ENCODE measurements at regions not wholly inside any gene's neighbourhood (a gene's known extent, or its start where the extent isn't known, plus 50 kb on each side); places are given as distances from the start of the nearest gene placed in this dataset.

DNA sequence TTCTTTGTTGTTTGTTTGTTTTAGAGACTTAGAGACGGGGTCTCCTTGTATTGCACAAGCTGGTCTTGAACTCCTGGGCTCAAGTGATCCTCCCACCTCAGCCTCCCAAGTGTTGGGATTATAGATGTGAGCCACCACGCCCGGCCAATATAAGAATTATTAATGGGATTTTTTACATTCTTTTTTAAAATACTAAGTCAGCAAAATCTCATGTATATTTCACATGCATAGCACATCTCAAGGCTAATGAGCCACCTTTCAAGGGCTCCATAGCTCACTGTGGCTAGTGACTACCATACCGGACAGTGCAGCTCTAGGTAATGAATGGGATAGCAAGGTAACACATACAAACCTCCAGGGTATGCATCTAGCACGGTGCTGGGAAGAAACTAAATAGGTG lies 361.4 kb downstream of the SAMD5 start:
- DNase-seq: no peak

DNA sequence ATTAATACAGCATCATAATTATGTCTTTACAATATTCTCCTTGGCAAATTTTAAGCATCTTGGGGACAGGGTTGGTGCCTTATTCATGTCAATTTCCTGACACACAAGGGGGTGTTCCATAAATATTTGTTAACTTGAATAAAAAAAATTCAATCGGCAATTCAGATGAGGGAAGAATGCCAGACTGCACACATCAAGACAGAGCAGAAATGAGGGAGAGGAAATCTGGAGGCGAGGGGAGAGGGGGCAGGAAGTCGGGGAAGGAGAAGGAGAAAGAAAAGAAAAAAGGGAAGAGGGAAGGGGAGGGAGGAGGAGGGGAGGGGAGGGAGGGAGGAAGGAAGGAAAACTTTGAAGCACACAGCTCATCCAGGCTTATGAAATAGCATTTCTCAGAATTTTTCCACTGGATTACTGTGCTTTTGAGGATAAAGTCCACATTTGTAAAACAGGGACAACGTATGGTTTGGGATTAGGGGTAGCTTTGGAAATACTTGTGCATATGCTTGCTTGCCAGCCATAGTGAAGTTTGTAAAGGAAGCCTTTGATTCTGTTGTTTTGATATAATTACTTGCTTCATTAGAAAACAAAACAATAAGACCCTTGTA lies 362.1 kb downstream of the SAMD5 start:
- DNase-seq: no peak

DNA sequence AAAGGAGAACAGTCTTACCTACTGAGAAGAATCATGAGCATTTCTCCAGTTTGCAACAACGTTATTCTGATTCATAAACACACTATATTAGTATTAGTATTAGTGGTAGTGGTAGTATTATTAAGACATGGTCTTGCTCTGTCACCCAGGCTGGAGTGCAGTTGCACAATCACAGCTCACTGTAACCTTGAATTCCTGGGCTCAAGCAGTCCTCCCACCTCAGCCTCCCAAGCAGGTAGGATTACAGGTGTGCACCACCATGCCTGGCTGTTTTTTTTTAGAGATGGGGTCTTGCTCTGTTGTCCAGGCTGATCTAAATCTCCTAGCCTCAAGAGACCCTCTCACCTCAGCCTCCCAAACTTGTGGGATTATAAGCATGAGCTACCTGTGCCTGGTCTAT lies 363.5 kb downstream of the SAMD5 start:
- no peak for DNase-seq

- DNase-seq: no peak
These were observed 365.3 kb downstream of the SAMD5 start for GRCh38 chr6:147873816-147874215.

DNA sequence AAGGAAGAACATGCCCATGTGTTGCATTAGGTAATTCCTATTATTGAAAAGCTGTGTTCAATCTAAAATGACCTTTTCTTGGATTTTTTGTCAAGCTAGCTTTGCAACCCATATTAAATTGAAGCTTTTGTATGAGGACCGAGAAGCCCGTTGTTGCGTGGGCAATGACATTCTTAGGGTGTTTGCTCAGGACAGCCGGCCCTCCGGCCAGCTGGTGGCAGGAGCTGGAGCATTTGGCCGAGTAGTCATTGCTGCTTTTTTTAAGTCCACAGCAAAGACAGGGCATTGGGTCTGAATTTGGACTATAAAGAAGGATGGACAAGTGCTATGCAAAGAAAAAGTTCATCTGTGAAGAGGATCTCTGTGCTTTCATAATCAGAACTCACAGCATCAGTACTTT lies 365.8 kb downstream of the SAMD5 start:
- no peak for DNase-seq

GRCh38 chr6:147879031-147879580 lies 370.6 kb downstream of the SAMD5 start:
- DNase-seq: no peak

DNA sequence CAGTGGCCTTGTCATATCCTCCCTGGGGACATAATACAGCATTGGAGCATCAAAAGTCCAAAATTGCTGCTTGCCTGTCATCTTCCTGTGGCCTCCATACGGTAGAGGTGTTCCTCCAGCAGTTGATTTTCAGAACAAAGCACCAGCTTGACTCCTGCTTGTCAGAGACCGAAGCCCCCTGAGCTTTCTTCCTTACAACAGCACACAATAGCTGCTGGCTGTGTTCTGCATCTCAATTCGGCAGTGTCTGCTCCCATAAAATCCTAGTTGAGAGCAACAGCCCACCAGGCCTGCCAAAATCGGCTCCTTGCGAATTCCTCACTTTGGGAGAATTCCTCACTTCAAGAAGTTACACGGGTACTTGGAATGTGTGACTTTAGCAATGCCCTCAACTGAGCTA lies 372.9 kb downstream of the SAMD5 start:
- no peak for DNase-seq

GRCh38 chr6:147888374-147888773 lies 379.9 kb downstream of the SAMD5 start:
- DNase-seq: no peak

- DNase-seq: no peak
These were observed 383.2 kb downstream of the SAMD5 start for GRCh38 chr6:147891671-147892070.

DNA sequence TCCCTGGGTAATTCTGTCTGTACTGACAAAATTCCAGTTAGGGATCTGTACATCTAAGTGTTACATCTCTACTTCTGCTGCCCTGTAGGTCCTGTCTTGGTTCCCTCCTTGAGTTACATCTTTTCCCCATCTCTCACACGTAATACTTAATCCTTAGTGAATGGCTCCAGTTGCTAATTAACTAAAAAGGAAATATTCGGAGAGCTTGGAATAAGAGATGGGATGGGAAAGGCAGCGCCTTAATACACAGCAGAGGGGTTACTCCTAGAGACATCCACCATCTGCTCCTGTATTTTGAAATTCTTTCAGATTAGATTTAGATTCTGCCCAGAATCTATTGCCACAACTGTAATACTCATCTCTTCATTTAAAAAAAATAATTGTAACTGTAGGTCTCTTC lies 384.0 kb downstream of the SAMD5 start:
- no peak for DNase-seq

DNA sequence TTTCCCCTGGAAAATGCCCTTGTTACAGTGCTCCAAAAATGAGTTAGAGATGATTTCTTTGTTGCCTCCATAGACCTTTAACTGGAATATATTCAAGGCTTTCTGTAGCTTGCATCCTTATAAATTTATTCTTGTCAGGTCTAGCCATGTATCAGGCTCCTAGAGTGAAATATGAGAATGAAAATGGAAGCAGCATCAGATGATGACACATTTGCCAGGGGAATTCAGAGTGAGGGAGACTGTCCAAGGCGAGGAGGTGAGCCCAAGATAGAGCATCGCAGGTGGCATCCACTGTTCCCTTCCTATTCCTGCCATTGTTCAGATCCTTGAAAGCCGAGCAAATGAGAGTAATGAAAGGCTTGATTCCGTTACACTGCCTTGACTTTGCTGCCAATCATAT lies 386.8 kb downstream of the SAMD5 start:
- no peak for DNase-seq

GRCh38 chr6:147900247-147900830 lies 391.8 kb downstream of the SAMD5 start:
- DNase-seq: no peak

DNA sequence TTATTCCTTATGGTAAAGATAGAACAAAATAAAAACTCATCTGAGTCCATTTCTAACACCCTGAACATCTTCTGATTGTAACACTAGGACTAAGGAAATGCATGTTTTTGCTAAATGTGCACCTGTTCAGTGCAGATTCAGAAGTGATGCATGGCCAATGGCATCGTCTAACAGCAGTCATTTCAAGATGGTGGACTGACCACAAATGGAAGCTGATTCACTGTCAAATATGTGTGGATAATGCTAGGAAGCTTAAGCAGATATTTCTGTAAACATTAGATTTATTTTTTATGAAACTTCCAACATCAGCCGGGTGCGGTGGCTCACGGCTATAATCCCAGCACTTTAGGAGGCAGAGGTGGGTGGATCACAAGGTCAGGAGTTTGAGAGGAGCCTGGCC lies 394.8 kb downstream of the SAMD5 start:
- no peak for DNase-seq

- no peak for DNase-seq
These were observed 395.4 kb downstream of the SAMD5 start for GRCh38 chr6:147903931-147904330.

DNA sequence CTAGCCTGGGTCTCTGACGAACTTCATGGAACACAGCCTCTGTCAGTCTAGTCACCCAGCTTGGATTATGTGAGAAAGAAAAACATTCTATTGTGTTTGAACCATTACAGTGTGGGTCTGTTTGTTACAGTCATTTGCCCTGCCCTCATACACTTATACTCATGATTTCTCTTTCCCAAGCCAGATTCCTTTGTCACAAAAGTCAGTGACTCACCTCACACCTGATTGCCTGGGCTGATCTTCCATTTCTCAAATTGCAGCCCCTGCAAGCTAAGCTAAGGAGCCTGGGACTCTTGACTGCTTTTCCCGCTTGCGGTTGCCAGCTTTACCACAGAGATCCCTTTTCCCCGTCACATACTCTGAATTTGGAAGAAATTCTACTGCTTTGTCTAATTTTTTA lies 395.9 kb downstream of the SAMD5 start:
- no peak for DNase-seq

DNA sequence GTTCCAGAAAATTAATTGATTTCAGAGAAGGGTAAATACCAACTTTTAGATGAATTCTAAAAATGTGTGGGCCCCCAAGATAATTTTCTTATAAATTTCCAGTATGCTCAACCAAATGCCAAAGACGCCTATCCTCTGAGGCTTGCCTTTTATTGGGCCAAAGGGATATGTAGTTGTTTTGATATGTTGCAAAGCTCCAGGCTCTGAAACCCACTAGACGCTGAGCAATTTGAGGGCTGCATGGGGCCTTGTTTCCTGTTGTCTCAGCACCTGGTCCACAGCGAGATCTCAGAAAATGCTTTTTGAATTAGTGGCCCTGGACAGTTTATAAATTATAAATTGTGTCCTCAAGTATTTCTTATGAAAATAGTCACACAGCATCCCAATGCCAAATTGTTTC lies 397.2 kb downstream of the SAMD5 start:
- DNase-seq: no peak

GRCh38 chr6:147906361-147906760 lies 397.9 kb downstream of the SAMD5 start:
- DNase-seq: no peak

DNA sequence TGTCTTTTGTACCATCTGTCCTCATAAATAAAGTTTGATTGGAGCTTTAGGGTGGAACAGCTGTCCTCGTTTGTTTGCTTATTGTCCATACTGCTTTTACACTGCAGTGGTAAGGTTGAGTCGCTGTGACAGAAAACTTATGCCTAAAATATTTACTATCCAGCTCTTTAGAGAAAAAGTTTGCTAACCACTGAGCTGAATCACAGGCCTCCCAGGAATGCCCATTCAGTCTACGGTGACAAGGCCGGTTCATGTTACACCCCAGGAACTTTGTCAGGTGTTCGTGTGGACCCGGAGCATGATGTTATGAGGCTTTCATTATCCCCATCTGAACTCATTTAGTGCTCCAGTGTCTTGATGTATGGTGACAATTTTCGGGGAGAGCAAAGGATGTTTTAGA lies 401.1 kb downstream of the SAMD5 start:
- DNase-seq: no peak

- DNase-seq: no peak
These were observed 401.8 kb downstream of the SAMD5 start for GRCh38 chr6:147910281-147910680.

DNA sequence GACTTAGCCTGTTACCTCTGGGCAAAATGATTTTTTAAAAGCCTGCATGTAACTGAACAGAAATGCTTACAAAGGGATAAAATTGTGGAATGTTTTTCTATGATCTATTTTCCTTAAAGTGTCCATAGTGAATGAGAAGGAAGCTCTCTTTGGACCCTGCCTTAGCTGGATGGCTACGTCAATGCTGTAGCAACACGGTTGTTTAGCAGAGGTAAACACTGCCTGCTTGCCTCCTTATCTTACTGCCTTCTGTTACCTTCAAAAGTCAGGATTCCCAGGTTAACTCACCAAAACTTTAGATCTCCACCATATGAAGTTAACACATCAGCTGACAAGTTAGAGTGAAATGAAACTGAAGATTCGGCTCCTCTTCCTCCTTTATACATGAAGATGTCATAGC lies 402.6 kb downstream of the SAMD5 start:
- DNase-seq: no peak

DNA sequence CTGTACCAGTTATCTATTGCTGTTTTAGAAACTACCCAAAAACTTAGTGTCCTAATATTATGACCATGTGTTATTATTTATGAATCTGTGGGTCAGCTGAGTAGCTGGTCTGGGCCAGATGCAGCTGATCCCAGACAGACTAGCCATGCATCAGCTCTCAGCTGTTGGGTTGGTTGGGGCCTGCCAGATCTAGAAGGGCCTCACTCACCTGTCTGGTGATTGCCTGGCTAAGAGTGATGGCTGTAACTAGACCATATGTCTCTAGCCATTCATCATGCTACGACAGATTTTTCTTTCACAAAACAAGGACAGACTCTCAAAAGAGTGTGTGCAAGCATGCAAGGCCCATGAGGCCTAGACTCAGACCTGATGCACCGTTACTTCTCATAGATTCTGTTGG lies 403.2 kb downstream of the SAMD5 start:
- no peak for DNase-seq

- no peak for DNase-seq
These were observed 414.3 kb downstream of the SAMD5 start for GRCh38 chr6:147922799-147923198.

- DNase-seq: no peak
These were observed 416.1 kb downstream of the SAMD5 start for GRCh38 chr6:147924598-147924997.

DNA sequence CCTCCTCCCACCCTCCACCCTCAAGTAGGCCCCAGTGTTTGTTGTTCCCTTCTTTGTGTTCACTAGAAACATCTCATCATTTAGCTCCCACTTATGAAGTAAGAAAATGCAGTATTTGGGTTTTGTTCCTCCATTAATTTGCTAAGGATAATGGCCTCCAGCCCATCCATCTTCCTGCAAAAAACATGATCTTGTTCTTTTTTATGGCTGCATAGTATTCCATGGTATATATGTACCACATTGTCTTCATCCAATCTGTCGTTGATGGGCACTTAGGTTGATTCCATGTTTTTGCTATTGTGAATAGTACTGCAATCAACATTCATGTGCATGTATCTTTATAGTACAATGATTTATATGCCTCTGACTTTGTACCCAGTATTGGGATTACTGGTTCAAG lies 416.8 kb upstream of the SASH1 start:
- no peak for DNase-seq

- no peak for DNase-seq
These were observed 411.9 kb upstream of the SASH1 start for GRCh38 chr6:147930745-147931144.
